CD4-positive, alpha-beta T cell (primary cell): ENCODE measurements at regions not wholly inside any gene's neighbourhood (a gene's known extent, or its start where the extent isn't known, plus 50 kb on each side); places are given as distances from the start of the nearest gene placed in this dataset.
A peak's percentile ranks its signal among the peaks of the same experiment; 100 is the strongest.

Experiments used
- ATAC-seq: fragments of 200-7000 bp; cut with Tn5 transposase; one replicate; pipeline ENCODE4 v1.10.0; 2022; ENCODE audit warnings: mild to moderate bottlenecking; ENCODE audit not compliant: poor library complexity
- CTCF ChIA-PET: fragments of 350-600 bp; sonication (Branson Sonifier 250); formaldehyde crosslinking; loops from one replicate; lab custom pipeline; 2021; ENCODE audit warnings: antibody characterized with exemption, inconsistent platforms; lab: Charles Lee
- POLR2A ChIA-PET: fragments of 350-600 bp; sonication (Branson Sonifier 250); formaldehyde crosslinking; loops from one replicate; lab custom pipeline; 2021; ENCODE audit warnings: antibody characterized with exemption, inconsistent platforms; lab: Charles Lee
- DNase-seq, 14 experiments: peaks; one replicate each; pipeline ENCODE4 v3.0.0-alpha.2; 2013 to 2020; ENCODE audit warnings: mixed read lengths in 2 of 14
- H3K27ac ChIP-seq, 2 donors: one replicate each; pipeline versions ENCODE4 v1.5.1 to v1.7.0; 2013; ENCODE audit warnings: low read length in 2 of 2, low read depth in 1 of 2, mild to moderate bottlenecking in 1 of 2
- H3K27me3 ChIP-seq, 2 experiments: 1 replicate in 1 of 2; 2 replicates in 1 of 2; pipeline versions ENCODE4 v1.6.1 to v1.7.0; 2013; ENCODE audit warnings: low read length in 2 of 2, control low read depth in 1 of 2, mild to moderate bottlenecking in 1 of 2, moderate library complexity in 1 of 2; ENCODE audit not compliant: insufficient read depth in 2 of 2, control insufficient read depth in 1 of 2
- H3K36me3 ChIP-seq: one replicate; pipeline ENCODE4 v1.6.1; 2013; ENCODE audit warnings: low read length, control low read depth; ENCODE audit not compliant: insufficient read depth
- H3K4me1 ChIP-seq: one replicate; pipeline ENCODE4 v1.6.1; 2013; ENCODE audit warnings: low read length, control low read depth; ENCODE audit not compliant: insufficient read depth
- H3K4me3 ChIP-seq: one replicate; pipeline ENCODE4 v1.5.1; 2013; ENCODE audit warnings: mild to moderate bottlenecking, low read length, moderate library complexity
- H3K9me3 ChIP-seq, 2 experiments: 1 replicate in 1 of 2; 2 replicates in 1 of 2; pipeline versions ENCODE4 v1.6.1 to v1.7.0; 2013; ENCODE audit warnings: low read length in 2 of 2, mild to moderate bottlenecking in 2 of 2, control low read depth in 1 of 2, moderate library complexity in 1 of 2; ENCODE audit not compliant: control insufficient read depth in 1 of 2, insufficient read depth in 1 of 2
- H3K27ac Mint-ChIP-seq: one replicate; pipeline ENCODE4 v1.8.0; 2020; ENCODE audit warnings: mixed read lengths
- H3K27me3 Mint-ChIP-seq: one replicate; pipeline ENCODE4 v1.8.0; 2021; ENCODE audit warnings: mixed read lengths
- H3K36me3 Mint-ChIP-seq: one replicate; pipeline ENCODE4 v1.8.0; 2021; ENCODE audit warnings: low read depth, mixed read lengths
- H3K4me1 Mint-ChIP-seq: one replicate; pipeline ENCODE4 v1.8.0; 2021; ENCODE audit warnings: low read depth, mixed read lengths
- H3K4me3 Mint-ChIP-seq: one replicate; pipeline ENCODE4 v1.8.0; 2020; ENCODE audit warnings: mild to moderate bottlenecking, mixed read lengths
- H3K9me3 Mint-ChIP-seq: one replicate; pipeline ENCODE4 v1.8.0; 2020; ENCODE audit warnings: mixed read lengths
- intact Hi-C, 2 experiments: fragments of 100-400 bp; cut with DNase I in 1 of 2; cut with micrococcal nuclease in 1 of 2; formaldehyde crosslinking; loops; one replicate each; pipeline versions ENCODE4 v1.15.1 to v1.9.0; 2023 to 2025; cut with DNase I, micrococcal nuclease
- TF ChIP-seq, protein P1 (sequence below): fragments of 200-600 bp; IDR thresholded peaks from one replicate; pipeline ENCODE4 v1.8.0; 2022; ENCODE audit warnings: antibody characterized with exemption, mild to moderate bottlenecking

DNA sequence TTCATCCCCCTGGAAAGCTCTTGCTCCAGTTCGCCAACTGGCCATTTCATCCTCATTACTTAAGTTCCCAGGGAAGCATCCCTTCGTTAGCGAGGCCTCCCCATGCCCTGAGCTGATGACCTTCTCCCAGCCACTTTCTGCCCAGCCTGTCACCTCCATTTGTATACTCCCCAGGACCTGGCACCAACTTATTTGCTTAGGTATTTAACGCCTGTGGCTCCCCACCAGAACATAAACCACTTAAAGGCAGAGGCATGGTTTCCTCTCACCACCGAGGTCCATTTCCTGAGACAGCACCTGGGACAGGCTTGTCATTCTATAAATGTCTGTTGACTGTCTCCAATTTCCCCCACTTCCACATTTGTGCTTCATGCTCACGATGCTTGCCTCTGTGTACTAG lies 189.0 kb downstream of the ZNF621 start:
- peaks cover 35% of the 10 kb centered on the region for H3K27me3 Mint-ChIP-seq
- intact Hi-C loops = no loop called here
- DNase-seq (no peak), ATAC-seq (no peak)
- ChIA-PET CTCF (no interaction called here), POLR2A (no interaction called here)
- TF ChIP-seq, protein P1, sequence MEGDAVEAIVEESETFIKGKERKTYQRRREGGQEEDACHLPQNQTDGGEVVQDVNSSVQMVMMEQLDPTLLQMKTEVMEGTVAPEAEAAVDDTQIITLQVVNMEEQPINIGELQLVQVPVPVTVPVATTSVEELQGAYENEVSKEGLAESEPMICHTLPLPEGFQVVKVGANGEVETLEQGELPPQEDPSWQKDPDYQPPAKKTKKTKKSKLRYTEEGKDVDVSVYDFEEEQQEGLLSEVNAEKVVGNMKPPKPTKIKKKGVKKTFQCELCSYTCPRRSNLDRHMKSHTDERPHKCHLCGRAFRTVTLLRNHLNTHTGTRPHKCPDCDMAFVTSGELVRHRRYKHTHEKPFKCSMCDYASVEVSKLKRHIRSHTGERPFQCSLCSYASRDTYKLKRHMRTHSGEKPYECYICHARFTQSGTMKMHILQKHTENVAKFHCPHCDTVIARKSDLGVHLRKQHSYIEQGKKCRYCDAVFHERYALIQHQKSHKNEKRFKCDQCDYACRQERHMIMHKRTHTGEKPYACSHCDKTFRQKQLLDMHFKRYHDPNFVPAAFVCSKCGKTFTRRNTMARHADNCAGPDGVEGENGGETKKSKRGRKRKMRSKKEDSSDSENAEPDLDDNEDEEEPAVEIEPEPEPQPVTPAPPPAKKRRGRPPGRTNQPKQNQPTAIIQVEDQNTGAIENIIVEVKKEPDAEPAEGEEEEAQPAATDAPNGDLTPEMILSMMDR = no peak
- H3K27me3 ChIP-seq = peaks cover 8 to 10% of the 10 kb centered on the region in 2 experiments
- H3K36me3 Mint-ChIP-seq = no peaks in the 10 kb centered on the region
- H3K27ac ChIP-seq = no peak overlapping the region
- H3K9me3 Mint-ChIP-seq = no peaks in the 10 kb centered on the region
- no peaks in the 10 kb centered on the region for H3K36me3 ChIP-seq
- no peak overlapping the region for H3K27ac Mint-ChIP-seq
- no peak overlapping the region for H3K4me3 ChIP-seq
- no peak overlapping the region for H3K4me3 Mint-ChIP-seq
- H3K9me3 ChIP-seq = no peaks in the 10 kb centered on the region
- no peaks in the 10 kb centered on the region for H3K4me1 Mint-ChIP-seq
- no peaks in the 10 kb centered on the region for H3K4me1 ChIP-seq

DNA sequence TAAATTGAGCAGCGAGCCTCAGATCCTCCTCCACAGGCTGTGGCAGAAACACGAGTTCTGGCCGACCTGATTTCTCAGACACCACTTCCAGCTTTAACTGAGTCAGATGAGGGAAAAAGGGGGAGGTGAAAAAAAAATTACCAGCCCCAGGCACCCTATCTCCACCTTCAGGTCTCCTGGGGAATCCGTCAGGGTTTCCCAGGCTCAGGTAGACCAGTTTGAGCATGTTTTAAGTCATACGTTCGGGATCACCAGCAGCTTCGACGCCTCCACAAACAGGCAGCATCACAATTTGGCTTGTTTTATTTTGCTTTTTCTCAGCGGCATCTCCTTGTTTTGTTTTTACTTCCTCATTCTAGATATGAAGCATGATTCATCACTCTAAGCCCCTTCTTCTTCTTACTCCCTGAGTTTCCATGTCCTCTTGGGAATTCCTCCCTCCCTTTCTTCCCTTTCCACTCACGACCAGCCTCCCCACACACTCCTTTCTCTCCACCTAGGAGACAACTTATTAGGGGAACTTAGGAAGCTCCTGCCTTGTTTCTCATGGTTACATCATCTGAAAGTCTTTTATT lies 190.1 kb downstream of the ZNF621 start:
- Mint-ChIP-seq H3K27me3 (peaks cover 27% of the 10 kb centered on the region), H3K4me3 (no peak overlapping the region), H3K9me3 (no peaks in the 10 kb centered on the region), H3K4me1 (no peaks in the 10 kb centered on the region), H3K36me3 (no peaks in the 10 kb centered on the region), H3K27ac (no peak overlapping the region)
- no peaks in the 10 kb centered on the region for H3K4me1 ChIP-seq
- POLR2A ChIA-PET = no interaction called here
- CTCF ChIA-PET = no interaction called here
- intact Hi-C loops = no loop called here
- no peaks in the 10 kb centered on the region for H3K36me3 ChIP-seq
- no peak overlapping the region for H3K27ac ChIP-seq
- no peaks in the 10 kb centered on the region for H3K9me3 ChIP-seq
- TF ChIP-seq, protein P1 = no peak
- DNase-seq (peak in 1 of 14 experiments; percentile 17), ATAC-seq (no peak)
- no peak overlapping the region for H3K4me3 ChIP-seq
- H3K27me3 ChIP-seq = peaks cover 6 to 8% of the 10 kb centered on the region in 2 experiments

DNA sequence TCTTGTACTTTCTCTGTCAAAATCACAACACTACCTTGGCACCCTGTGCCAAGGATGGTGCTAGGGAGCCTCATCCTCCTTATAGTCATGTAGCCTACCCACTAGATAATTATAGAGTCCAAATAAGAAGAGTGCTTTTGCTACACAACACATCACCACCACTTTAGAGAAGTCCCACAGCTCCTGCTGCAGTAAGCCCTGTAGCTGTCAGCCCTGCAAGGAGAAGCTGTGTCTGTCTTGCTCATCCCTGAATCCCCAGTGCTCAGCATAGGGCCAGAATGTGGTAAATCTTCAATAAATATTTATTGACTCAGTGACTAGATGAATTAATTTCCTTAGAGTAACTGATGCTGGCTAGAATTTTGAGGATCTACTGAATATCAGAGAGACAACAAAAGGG lies 190.8 kb downstream of the ZNF621 start:
- no peak overlapping the region for H3K27ac ChIP-seq
- Mint-ChIP-seq H3K9me3 (no peaks in the 10 kb centered on the region), H3K36me3 (no peaks in the 10 kb centered on the region), H3K27ac (no peak overlapping the region), H3K4me3 (no peak overlapping the region), H3K4me1 (no peaks in the 10 kb centered on the region), H3K27me3 (peaks cover 27% of the 10 kb centered on the region)
- intact Hi-C loops = no loop called here
- peaks cover 6 to 8% of the 10 kb centered on the region in 2 experiments for H3K27me3 ChIP-seq
- ATAC-seq (no peak), DNase-seq (no peak)
- TF ChIP-seq, protein P1 = no peak
- no peaks in the 10 kb centered on the region for H3K36me3 ChIP-seq
- ChIA-PET POLR2A (no interaction called here), CTCF (no interaction called here)
- H3K4me1 ChIP-seq = no peaks in the 10 kb centered on the region
- no peak overlapping the region for H3K4me3 ChIP-seq
- H3K9me3 ChIP-seq = no peaks in the 10 kb centered on the region
